SH-SY5Y (cell line): ENCODE measurements at regions not wholly inside any gene's neighbourhood (a gene's known extent, or its start where the extent isn't known, plus 50 kb on each side); places are given as distances from the start of the nearest gene placed in this dataset.

ENCODE experiments used
- GATA2 ChIP-seq: IDR thresholded peaks from 2 replicates; pipeline ENCODE4 v1.6.1; 2011; ENCODE audit warnings: mild to moderate bottlenecking, low read depth, low read length
- GATA3 ChIP-seq: IDR thresholded peaks from 2 replicates; pipeline ENCODE4 v1.6.1; 2011; ENCODE audit warnings: low read depth, mild to moderate bottlenecking, low read length, moderate library complexity

DNA sequence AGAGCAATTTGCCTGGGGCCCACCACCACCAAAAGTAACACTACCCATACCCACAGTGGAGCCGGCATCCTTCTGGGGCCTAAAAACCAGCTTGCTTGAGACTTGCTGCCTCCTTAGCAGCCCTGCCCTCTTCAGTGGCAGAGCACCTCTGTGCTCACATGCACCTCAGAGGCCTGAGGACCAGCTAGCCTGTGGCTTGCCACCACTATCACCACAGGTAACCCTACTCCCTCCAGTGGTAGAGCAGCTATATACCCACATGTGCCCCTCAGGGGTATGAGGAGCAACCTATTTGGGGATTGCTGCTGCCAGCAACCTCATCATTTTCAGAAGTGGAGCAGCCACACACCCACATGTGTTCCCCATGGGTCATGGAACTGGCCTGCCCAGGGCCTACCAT, 111.4 kb upstream of the SPRY2 start:
- TF ChIP-seq GATA3: no peak
- TF ChIP-seq GATA2: no peak

DNA sequence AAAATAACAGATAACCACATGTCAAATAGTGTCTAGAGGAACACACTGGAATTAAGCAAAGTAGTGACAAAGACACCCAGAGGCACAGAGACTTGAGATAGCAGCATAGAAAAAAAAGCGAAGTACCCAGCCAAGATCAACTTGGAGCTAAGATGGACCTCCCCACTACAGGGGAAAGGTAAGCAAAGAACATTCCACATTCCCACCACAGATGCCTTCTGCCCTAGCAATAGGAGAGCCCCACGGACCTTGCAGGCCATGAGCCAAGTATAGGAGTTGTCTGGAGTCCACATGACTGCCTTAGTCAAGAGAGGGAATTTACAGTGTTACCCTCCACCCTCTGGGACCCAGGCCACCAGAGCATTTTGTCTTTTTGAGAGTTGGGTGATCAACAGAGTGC, 110.7 kb upstream of the SPRY2 start:
- TF ChIP-seq GATA3: no peak
- no peak for TF ChIP-seq GATA2

DNA sequence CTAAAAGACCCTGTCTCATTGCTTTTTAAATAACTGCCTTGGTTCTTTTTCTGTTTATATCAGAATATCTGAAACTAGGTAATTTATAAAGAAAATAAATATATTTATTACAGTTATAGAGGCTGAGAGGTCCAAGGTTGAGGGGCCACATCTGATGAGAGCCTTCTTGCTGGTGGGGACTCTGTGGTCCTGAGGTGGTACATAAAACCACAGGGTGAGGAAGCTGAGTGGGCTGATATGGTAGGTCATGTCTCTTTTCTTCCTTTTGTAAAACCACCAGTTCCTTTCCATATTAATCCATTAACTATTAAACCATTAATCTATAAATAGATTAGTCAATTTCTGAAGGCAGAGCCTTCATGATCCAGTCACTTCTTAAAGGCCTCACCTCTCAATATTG, 109.5 kb upstream of the SPRY2 start:
- TF ChIP-seq GATA3 (no peak), GATA2 (no peak)

DNA sequence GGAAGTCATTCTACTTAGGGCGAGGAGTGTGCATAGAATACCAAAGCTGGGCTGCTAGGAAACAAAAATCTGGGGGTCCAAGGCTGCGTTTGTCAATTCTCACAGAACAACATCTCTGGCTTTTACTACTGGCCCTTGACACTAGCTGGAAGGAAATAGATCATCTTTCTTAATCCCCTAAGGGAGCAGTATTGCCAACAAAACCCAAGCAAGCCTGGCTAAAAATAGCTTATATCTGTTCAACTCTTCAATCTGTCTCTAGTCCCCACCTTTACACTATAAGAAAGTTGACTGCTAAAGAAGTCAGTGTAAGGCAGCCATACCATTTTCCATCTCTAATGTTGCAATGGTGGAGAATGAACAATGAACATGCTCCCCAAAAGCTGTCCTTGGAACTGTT, 107.8 kb upstream of the SPRY2 start:
- no peak for TF ChIP-seq GATA2
- no peak for TF ChIP-seq GATA3

DNA sequence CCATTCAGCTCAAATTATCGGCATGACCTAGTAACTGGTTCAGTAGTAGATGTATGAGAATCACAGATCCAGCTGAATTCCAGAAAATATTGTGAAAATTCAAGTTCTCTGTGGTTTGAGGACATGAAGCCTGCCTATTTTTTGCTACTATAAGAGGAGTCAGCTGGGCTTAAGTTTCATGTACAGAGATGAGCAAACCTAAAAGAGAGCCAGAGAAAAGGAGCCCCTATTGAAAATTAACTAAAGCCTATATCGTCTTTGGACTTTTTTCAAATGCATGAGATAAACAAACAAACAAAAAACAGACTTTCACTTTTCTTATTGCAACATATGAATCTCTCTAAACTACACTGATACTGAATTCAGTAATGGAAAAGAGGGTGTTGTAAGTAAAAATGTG, 106.8 kb upstream of the SPRY2 start:
- no peak for TF ChIP-seq GATA3
- no peak for TF ChIP-seq GATA2

DNA sequence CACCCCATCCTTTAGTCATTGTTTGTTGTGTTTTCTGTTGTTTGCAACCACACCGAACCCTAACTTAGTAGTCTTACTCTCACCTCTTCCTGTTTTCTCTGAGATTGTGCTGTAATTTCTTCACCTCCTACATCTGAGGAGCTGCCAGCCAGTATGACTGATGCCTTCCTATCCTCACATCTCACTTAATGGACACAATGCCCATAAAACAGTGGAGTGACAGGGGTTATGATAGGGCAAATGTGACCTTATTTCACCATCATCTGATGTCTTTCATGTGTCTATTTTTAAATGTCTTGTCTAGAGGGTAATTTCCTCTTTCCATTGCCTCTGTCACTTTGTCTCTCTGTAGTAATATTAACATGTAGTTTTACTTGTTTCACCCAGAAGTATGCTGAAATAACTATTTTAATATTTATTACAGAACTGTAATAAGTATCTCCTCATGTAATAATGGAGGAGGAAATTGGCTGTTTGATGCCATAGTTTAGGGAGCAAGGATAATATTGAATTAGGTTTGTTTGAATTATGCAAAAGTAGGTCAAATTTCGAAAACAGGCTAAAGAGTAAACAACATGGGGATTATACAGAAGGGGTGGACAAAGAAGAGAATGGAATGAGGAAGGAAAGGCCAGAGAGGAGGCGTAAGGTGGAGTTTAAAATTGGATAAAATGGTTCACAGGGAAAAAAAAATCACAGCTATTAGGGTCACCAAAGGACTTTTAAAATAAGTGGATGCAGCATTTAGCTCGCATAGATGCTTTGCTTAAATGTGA, 103.5 kb upstream of the SPRY2 start:
- TF ChIP-seq GATA2 (no peak), GATA3 (no peak)

DNA sequence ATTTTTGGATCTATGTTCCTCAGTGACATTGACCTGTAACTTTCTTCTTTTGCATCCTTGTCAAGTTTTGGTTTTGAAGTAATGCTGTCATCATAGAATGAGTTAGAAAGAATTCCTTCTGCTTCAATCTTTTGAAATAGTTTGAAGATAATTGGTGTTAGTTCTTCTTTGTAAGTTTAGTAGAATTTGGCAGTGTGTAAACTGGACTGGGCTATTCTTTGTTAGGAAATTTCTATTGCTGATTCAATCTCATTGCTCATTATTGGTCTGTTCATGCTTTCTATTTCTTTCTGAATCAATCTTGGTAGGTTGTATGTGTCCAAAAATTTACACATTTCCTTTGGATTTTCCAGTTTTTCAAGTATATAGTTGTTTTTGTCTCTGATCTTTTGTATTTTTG, 101.7 kb upstream of the SPRY2 start:
- TF ChIP-seq GATA2 (no peak), GATA3 (no peak)

DNA sequence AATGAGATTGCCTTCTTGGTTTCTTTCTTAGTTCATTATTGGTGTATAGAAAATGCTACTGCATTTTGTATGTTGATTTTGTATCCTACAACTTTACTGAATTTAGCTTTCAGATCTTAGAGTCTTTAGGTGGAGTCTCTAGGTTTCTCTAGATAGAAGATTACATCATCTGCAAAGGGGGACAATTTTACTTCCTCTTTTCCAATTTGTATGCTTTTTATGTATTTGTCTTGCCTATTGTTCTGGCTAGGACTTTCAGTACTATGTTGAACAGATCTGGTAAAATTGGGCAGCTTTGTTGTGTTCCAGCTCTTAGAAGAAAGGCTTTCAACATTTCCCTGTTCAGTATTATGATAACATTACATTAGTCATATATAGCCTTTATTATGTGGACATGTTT, 101.0 kb upstream of the SPRY2 start:
- no peak for TF ChIP-seq GATA3
- no peak for TF ChIP-seq GATA2

DNA sequence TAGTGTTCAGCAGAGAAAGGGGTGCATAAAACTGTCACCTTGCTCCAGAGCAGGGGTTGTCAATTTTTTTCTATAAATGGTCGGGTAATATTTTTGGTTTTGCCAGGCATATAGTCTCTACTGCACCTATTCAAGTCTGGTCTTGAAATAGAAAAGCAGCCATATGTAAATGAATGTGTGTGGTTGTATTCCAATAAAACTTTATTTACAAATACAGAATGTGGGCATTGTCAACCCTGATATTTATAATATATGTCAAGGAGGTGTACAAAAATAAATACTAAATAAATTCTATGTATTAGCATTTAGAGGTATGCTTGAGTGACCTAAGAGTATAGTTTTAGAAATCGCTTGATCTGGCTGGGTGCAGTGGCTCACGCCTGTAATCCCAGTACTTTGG, 97.6 kb upstream of the SPRY2 start:
- TF ChIP-seq GATA3 (no peak), GATA2 (no peak)

DNA sequence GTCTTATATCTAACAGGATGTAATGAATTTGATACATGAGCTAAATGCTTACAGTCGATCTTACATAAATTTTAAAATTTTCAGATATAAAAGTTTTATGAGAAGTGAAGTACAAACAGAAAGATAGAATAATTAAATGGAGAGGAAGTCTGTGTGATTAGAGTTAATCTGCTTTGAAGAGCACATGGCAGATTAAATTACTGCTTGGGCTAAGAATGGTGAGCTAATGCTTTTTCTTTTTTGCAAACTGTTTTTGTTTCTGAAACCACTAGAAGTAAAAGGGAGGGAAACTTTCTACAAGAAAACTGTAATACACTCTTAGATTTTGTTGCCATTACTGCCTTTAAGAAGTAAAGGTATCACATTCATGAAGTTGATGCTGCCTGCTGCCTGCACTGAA, 96.3 kb upstream of the SPRY2 start:
- TF ChIP-seq GATA2 (no peak), GATA3 (no peak)

DNA sequence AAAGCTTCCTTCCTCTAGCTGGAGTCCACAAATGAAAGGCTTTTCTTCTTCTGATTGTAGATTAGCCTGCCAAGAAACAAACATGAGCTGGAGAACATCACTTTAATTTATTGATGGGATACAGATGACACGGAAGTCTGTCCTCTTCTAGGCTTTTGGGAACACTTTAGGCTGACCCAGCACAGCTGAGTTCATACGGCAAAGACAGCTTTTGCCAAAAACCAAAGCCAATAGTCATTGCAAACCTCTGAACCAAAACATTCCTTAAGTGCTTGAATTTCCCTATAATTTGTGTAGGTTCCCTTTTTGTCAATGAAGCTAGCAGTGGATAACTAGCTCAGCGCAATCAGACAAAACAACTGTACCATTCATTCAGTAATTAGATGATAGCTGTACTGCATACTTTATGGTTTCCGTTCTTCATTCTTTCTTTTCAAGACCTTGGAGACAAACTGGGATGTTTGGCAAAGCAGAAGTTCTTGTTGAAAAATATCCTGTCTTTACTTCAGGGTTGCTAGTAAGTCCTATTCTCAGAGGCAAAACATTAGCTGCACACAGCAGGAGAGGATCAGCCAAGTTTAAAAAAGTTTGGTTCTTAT, 95.7 kb upstream of the SPRY2 start:
- TF ChIP-seq GATA3 (no peak), GATA2 (no peak)

DNA sequence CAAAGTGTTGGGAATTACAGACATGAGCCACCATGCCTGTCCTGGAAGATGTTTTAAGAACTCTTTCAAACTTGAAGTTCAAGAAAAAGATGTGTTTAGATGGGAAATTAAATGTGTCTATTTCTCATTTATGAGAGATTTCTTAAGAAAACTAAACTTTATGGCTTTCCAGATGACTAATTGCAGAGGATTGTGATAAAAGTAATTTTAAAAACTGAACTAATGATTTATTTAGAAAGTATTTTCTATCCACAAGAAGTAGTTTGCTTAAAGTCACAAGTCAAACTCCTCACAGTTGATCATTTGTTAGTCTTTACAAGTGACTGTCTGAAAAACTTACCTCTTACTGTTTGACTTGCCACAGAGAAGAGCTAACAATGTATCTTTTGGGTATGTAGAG, 89.6 kb upstream of the SPRY2 start:
- no peak for TF ChIP-seq GATA3
- no peak for TF ChIP-seq GATA2

DNA sequence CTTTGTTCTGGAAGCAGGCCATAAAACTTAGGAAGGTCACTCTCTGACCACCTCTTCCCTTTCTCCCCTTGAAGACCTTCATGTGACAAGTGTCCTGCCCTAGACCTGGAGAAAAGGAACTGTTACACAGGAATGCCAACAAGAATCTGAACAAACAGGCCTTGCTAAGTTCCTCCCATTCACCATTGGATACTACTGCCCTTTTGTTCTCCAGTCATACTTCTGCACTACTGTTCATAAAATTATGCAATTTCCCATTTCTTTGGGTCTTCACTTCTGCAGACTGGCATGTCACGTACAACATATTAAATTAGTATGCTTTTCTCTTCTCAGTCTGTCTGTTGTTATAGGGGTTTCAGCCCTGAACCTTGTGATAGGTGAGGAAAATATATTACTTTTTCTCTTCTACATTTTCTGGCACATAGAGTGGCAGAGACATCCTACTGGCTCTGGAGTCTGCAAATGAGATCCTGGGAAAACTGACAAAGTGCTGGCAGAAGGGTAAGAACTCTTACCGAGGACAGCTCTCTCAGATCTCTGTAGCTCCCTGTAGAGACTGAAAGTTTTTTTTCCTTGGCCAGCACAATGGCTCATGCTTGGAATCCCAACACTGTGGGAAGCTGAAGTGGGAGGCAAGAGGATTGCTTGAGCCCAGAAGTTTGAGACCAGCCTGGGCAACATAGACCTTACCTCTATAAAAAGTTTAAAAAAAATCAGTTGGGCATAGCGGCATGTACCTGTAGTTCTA, 87.6 kb upstream of the SPRY2 start:
- TF ChIP-seq GATA2: no peak
- TF ChIP-seq GATA3: no peak

DNA sequence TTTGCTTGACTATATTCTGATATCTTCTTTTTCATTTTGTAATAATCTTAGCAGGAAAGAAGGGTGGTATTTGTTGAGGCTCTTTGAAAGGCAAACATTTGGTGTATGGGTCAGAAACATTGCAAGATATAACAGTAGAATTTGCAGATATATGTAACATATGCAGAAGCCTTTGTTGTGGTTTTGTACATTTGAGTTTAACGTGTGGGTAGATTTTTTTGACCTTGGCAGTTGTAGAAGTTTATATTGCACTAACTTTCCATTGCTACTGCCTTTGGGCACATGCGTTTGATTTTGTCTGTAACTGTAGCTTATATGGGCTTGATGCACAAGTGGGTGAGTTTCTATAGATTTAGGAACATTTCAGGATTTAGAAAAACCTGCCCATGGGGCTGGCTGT, 78.5 kb upstream of the SPRY2 start:
- TF ChIP-seq GATA3 (no peak), GATA2 (no peak)

DNA sequence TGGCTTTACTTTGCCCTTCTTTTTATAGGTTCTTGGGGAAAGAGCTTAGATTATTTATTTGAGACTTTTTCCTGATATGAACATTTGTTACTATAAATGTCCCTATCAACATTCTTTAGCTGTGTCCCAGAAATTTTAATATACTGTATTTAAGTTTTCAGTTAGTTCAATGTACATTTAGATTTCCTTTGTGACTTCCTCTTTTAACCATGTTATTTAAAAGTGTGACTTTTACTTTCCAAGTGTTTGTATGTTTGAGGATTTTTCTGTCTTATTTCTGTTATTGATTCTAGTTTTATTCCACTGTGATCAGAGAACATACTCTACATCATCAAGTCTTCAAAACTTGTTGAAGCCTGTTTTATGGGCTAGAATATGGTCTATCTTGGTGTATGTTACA, 72.7 kb upstream of the SPRY2 start:
- no peak for TF ChIP-seq GATA2
- TF ChIP-seq GATA3: no peak
